Keratinocyte (primary cell): ENCODE measurements at regions not wholly inside any gene's neighbourhood (a gene's known extent, or its start where the extent isn't known, plus 50 kb on each side); places are given as distances from the start of the nearest gene placed in this dataset.

ENCODE experiments used
- DNase-seq: peaks from one replicate; pipeline ENCODE4 v3.0.0-alpha.2; 2011; ENCODE audit warnings: low read depth, missing footprints, low spot score
- FAIRE-seq: peaks from 2 replicates; lab custom pipeline; 2011; peaks lifted over from hg19 to GRCh38; lab: Jason Lieb, UNC
- H2AFZ ChIP-seq: 2 replicates; pipeline ENCODE4 v1.6.0; 2012; ENCODE audit warnings: low read length, control low read depth, inconsistent platforms; ENCODE audit not compliant: control insufficient read depth
- H3K27ac ChIP-seq: 2 replicates; pipeline ENCODE4 v1.5.1; 2011; ENCODE audit warnings: low read length; ENCODE audit not compliant: control insufficient read depth, insufficient read depth
- H3K27me3 ChIP-seq: 3 replicates; pipeline ENCODE4 v1.6.0; 2011; ENCODE audit warnings: low read length; ENCODE audit not compliant: control insufficient read depth, insufficient read depth; ENCODE audit errors: extremely low read depth
- H3K36me3 ChIP-seq, 2 experiments: 2 replicates in 1 of 2; 3 replicates in 1 of 2; pipeline ENCODE4 v1.5.1; 2011; ENCODE audit warnings: low read length in 2 of 2, mild to moderate bottlenecking in 1 of 2; ENCODE audit not compliant: control insufficient read depth in 2 of 2, insufficient read depth in 2 of 2; ENCODE audit errors: extremely low read depth in 1 of 2
- H3K4me1 ChIP-seq: 3 replicates; pipeline ENCODE4 v1.5.1; 2011; ENCODE audit warnings: low read length; ENCODE audit not compliant: control insufficient read depth, insufficient read depth; ENCODE audit errors: extremely low read depth
- H3K4me2 ChIP-seq: 3 replicates; pipeline ENCODE4 v1.6.0; 2011; ENCODE audit warnings: low read depth, low read length; ENCODE audit not compliant: control insufficient read depth, insufficient read depth; ENCODE audit errors: extremely low read depth
- H3K4me3 ChIP-seq, 3 experiments: fragments of 200-600 bp in 1 of 3; sonication (generic) in 1 of 3; 2 replicates in 2 of 3; 3 replicates in 1 of 3; pipeline ENCODE4 v1.5.1; 2011 to 2016; ENCODE audit warnings: low read length in 3 of 3, mild to moderate bottlenecking in 3 of 3, control low read depth in 2 of 3, inconsistent platforms in 1 of 3, low read depth in 1 of 3, mixed read lengths in 1 of 3, mixed run types in 1 of 3, moderate library complexity in 1 of 3; ENCODE audit not compliant: control insufficient read depth in 2 of 3, insufficient read depth in 2 of 3; ENCODE audit errors: extremely low read depth in 1 of 3
- H3K79me2 ChIP-seq: 2 replicates; pipeline ENCODE4 v1.6.0; 2012; ENCODE audit warnings: low read length; ENCODE audit not compliant: control insufficient read depth, insufficient read depth
- H3K9ac ChIP-seq: 3 replicates; pipeline ENCODE4 v1.6.0; 2011; ENCODE audit warnings: low read length; ENCODE audit not compliant: control insufficient read depth, insufficient read depth; ENCODE audit errors: extremely low read depth
- H3K9me1 ChIP-seq: 3 replicates; pipeline ENCODE4 v1.6.0; 2011; ENCODE audit warnings: low read length; ENCODE audit not compliant: control insufficient read depth, insufficient read depth; ENCODE audit errors: extremely low read depth
- H3K9me3 ChIP-seq: 2 replicates; pipeline ENCODE4 v1.5.1; 2012; ENCODE audit warnings: low read depth, low read length; ENCODE audit not compliant: control insufficient read depth
- H4K20me1 ChIP-seq: 3 replicates; pipeline ENCODE4 v1.6.0; 2011; ENCODE audit warnings: low read length; ENCODE audit not compliant: control insufficient read depth, insufficient read depth; ENCODE audit errors: extremely low read depth
- EZH2 ChIP-seq: IDR thresholded peaks from one replicate; pipeline ENCODE4 v1.6.1; 2012; ENCODE audit warnings: inconsistent platforms, mild to moderate bottlenecking, low read length, moderate library complexity
- dilution Hi-C: fragments of 300-500 bp; cut with MboI; formaldehyde crosslinking; loops from one replicate; pipeline ENCODE4 v1.7.0; 2020; ENCODE audit warnings: low sequenced_read_pairs; ENCODE audit not compliant: extremely low pct_ligation_motif_present
- TF ChIP-seq, protein P1 (sequence below), 3 experiments: IDR thresholded peaks in 1 of 3; conservative IDR thresholded peaks in 1 of 3; optimal IDR thresholded peaks in 1 of 3; 2 replicates in 2 of 3; 3 replicates in 1 of 3; pipeline versions ENCODE3 to v1.5.1; 2011; ENCODE audit warnings: low read length in 3 of 3, mild to moderate bottlenecking in 3 of 3, moderate library complexity in 2 of 3, control low read depth in 1 of 3, inconsistent platforms in 1 of 3; ENCODE audit not compliant: insufficient read depth in 2 of 3; ENCODE audit errors: extremely low read depth in 1 of 3

DNA sequence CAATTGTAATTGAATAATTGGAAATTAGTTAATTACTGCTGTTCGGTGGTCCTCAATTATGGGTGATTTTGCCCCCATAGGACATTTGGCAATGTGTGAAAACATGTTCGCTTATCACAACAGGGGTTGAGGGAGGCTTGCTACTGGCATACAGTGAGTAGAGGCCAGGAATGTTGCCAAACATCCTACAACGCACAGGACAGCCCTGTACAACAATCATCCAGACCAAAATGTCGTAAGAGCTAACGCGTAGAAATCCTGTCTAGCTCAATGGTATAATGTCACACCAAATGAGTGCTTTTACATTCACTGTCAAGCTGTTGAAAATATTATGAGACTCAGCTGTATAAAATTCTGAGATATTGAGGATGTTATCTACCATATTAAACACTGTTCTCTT is 464.4 kb upstream of the TUSC1 start:
- H3K79me2 ChIP-seq = no peaks in the 10 kb centered on the region
- no peak overlapping the region for H3K27ac ChIP-seq
- DNase-seq (no peak), FAIRE-seq (no peak)
- H3K9me3 ChIP-seq = no peaks in the 10 kb centered on the region
- no peak overlapping the region for H3K9ac ChIP-seq
- H3K4me2 ChIP-seq = no peak overlapping the region
- no peak overlapping the region for H2AFZ ChIP-seq
- dilution Hi-C loops = no loop called here
- no peaks in the 10 kb centered on the region for H3K27me3 ChIP-seq
- no peak overlapping the region for H3K4me3 ChIP-seq
- no peak for TF ChIP-seq EZH2
- TF ChIP-seq, protein P1, sequence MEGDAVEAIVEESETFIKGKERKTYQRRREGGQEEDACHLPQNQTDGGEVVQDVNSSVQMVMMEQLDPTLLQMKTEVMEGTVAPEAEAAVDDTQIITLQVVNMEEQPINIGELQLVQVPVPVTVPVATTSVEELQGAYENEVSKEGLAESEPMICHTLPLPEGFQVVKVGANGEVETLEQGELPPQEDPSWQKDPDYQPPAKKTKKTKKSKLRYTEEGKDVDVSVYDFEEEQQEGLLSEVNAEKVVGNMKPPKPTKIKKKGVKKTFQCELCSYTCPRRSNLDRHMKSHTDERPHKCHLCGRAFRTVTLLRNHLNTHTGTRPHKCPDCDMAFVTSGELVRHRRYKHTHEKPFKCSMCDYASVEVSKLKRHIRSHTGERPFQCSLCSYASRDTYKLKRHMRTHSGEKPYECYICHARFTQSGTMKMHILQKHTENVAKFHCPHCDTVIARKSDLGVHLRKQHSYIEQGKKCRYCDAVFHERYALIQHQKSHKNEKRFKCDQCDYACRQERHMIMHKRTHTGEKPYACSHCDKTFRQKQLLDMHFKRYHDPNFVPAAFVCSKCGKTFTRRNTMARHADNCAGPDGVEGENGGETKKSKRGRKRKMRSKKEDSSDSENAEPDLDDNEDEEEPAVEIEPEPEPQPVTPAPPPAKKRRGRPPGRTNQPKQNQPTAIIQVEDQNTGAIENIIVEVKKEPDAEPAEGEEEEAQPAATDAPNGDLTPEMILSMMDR (optimal IDR thresholded peaks at IDR 0.05 in 1 of 3, IDR thresholded peaks at IDR 0.05 in 1 of 3, conservative IDR thresholded peaks at IDR 0.05 in 1 of 3; ENCODE audit: extremely low read depth in 1 of 3, insufficient read depth in 2 of 3, low read length in 3 of 3) = no peak
- H4K20me1 ChIP-seq = no peaks in the 10 kb centered on the region
- no peaks in the 10 kb centered on the region for H3K9me1 ChIP-seq
- no peaks in the 10 kb centered on the region for H3K36me3 ChIP-seq
- H3K4me1 ChIP-seq = no peaks in the 10 kb centered on the region

DNA sequence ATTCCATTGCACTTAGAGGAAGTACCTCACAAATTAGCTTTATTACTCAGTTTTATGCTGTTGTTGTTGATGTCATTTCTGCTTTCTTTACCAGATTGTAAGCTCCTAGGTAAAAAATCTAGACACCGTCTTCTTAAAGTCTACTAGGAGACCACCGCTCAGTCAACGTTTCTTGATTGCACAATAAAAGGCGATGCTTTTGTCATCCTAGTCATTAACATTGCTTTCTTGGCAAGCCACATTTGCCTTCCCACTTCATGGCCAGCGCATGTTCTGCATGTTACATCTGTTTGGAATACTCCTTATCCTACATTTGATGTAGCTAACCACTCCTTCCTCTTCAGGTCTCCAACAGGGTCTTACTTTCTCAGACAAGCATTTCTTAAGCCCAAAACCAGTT is 464.0 kb upstream of the TUSC1 start:
- Histone ChIP-seq H3K9me3 (no peaks in the 10 kb centered on the region), H3K79me2 (no peaks in the 10 kb centered on the region), H3K36me3 (no peaks in the 10 kb centered on the region), H2AFZ (no peak overlapping the region), H3K27ac (no peak overlapping the region), H3K27me3 (no peaks in the 10 kb centered on the region), H3K4me2 (no peak overlapping the region), H4K20me1 (no peaks in the 10 kb centered on the region), H3K9ac (no peak overlapping the region), H3K9me1 (no peaks in the 10 kb centered on the region), H3K4me3 (no peak overlapping the region), H3K4me1 (no peaks in the 10 kb centered on the region)
- dilution Hi-C loops = no loop called here
- no peak for FAIRE-seq
- TF ChIP-seq EZH2 = no peak
- TF ChIP-seq, protein P1 (optimal IDR thresholded peaks at IDR 0.05 in 1 of 3, IDR thresholded peaks at IDR 0.05 in 1 of 3, conservative IDR thresholded peaks at IDR 0.05 in 1 of 3; ENCODE audit: extremely low read depth in 1 of 3, insufficient read depth in 2 of 3, low read length in 3 of 3) = no peak
- no peak for DNase-seq
